HepG2 (cell line): ENCODE measurements at regions not wholly inside any gene's neighbourhood (a gene's known extent, or its start where the extent isn't known, plus 50 kb on each side); places are given as distances from the start of the nearest gene placed in this dataset.

Source experiments
- ATAC-seq: fragments of 200-7000 bp; cut with Tn5 transposase; 3 replicates; pipeline ENCODE4 v1.9.1; 2020; ENCODE audit warnings: mild to moderate bottlenecking, moderate library complexity
- BruUV-seq: library from RNA; stranded (reverse); fragments of 400-500 nt; replicated peaks from 2 replicates; lab custom pipeline; 2021; lab: Mats Ljungman, UMichigan
- CTCF ChIA-PET: fragments of 300-600 bp; formaldehyde crosslinking; extraction: SDS; loops from one replicate; lab custom pipeline; 2021; ENCODE audit warnings: low total read pairs, inconsistent platforms, low intra/inter-chr PET ratio; lab: Yijun Ruan, JAX
- POLR2A ChIA-PET: fragments of 350-600 bp; sonication (Branson Sonifier 250); formaldehyde crosslinking; loops from one replicate; lab custom pipeline; 2020; ENCODE audit warnings: antibody characterized with exemption, inconsistent platforms; lab: Yijun Ruan, JAX
- DNase-seq: peaks from one replicate; pipeline ENCODE4 v3.0.0-alpha.2; 2015; ENCODE audit warnings: low spot score
- FAIRE-seq: peaks from 3 replicates; lab custom pipeline; 2011; peaks lifted over from hg19 to GRCh38; lab: Jason Lieb, UNC
- H2AFZ ChIP-seq: one replicate; pipeline ENCODE4 v1.6.1; 2011; ENCODE audit warnings: low read length, inconsistent platforms
- H3K27ac ChIP-seq: fragments of 300-600 bp; 3 replicates; pipeline ENCODE4 v1.8.0; 2011; ENCODE audit warnings: mixed run types, mild to moderate bottlenecking, mixed read lengths, low read length, inconsistent platforms; ENCODE audit not compliant: insufficient read depth; ENCODE audit errors: extremely low read length
- H3K27me3 ChIP-seq, 2 experiments: fragments of 200-600 bp in 1 of 2; 2 replicates in 1 of 2; 3 replicates in 1 of 2; pipeline versions ENCODE4 v1.6.0 to v1.8.0; 2011; ENCODE audit warnings: low read length in 2 of 2, mild to moderate bottlenecking in 2 of 2, moderate library complexity in 2 of 2, inconsistent platforms in 1 of 2; ENCODE audit not compliant: insufficient read depth in 2 of 2, control insufficient read depth in 1 of 2
- H3K36me3 ChIP-seq, 2 experiments: fragments of 200-600 bp in 1 of 2; replicated peaks in 1 of 2; 2 replicates in 1 of 2; 3 replicates in 1 of 2; pipeline versions ENCODE4 v1.5.1 to v1.8.0; 2011; ENCODE audit warnings: low read length in 2 of 2, inconsistent platforms in 1 of 2; ENCODE audit not compliant: insufficient read depth in 2 of 2, control insufficient read depth in 1 of 2
- H3K4me1 ChIP-seq: 2 replicates; pipeline ENCODE4 v1.5.1; 2012; ENCODE audit warnings: low read length, inconsistent platforms; ENCODE audit not compliant: insufficient read depth
- H3K4me2 ChIP-seq: 2 replicates; pipeline ENCODE4 v1.6.0; 2011; ENCODE audit warnings: low read depth, low read length, inconsistent platforms
- H3K4me3 ChIP-seq, 3 experiments: fragments of 200-600 bp in 1 of 3; sonication (generic), shearing (Covaris generic) in 1 of 3; replicated peaks in 1 of 3; 2 replicates each; pipeline ENCODE4 v1.5.1; 2011 to 2016; ENCODE audit warnings: low read length in 3 of 3, inconsistent platforms in 2 of 3, low read depth in 2 of 3, mild to moderate bottlenecking in 2 of 3, control low read depth in 1 of 3, mixed read lengths in 1 of 3; ENCODE audit not compliant: insufficient read depth in 1 of 3
- H3K79me2 ChIP-seq: one replicate; pipeline ENCODE4 v1.6.1; 2011; ENCODE audit warnings: low read length, inconsistent platforms; ENCODE audit not compliant: insufficient read depth
- H3K9ac ChIP-seq: 2 replicates; pipeline ENCODE4 v1.6.0; 2011; ENCODE audit warnings: mild to moderate bottlenecking, low read depth, low read length, inconsistent platforms; ENCODE audit not compliant: insufficient read depth
- H3K9me3 ChIP-seq: 2 replicates; pipeline ENCODE4 v1.5.1; 2012; ENCODE audit warnings: mild to moderate bottlenecking, low read length
- H4K20me1 ChIP-seq: 2 replicates; pipeline ENCODE4 v1.6.0; 2011; ENCODE audit warnings: inconsistent platforms, mild to moderate bottlenecking, low read length, moderate library complexity; ENCODE audit not compliant: insufficient read depth
- FOXJ3 ChIP-seq: sonication (generic); formaldehyde crosslinking; IDR thresholded peaks from 2 replicates; pipeline ENCODE4 v1.4.0; 2020; ENCODE audit warnings: missing genetic modification reagents, mild to moderate bottlenecking, borderline replicate concordance
- ISX ChIP-seq: sonication (generic); formaldehyde crosslinking; conservative IDR thresholded peaks from 2 replicates; pipeline ENCODE4 v1.5.0; 2020; ENCODE audit warnings: missing genetic modification reagents
- PAF1 ChIP-seq: IDR thresholded peaks from 2 replicates; pipeline ENCODE4 v1.6.1; 2016; ENCODE audit warnings: missing genetic modification reagents, missing compliant biosample characterization
- ZBTB21 ChIP-seq: sonication (generic); formaldehyde crosslinking; IDR thresholded peaks from 2 replicates; pipeline ENCODE4 v1.4.0; 2020; ENCODE audit warnings: missing genetic modification reagents
- ZBTB3 ChIP-seq: sonication (generic); formaldehyde crosslinking; IDR thresholded peaks from 2 replicates; pipeline ENCODE4 v1.4.0; 2020; ENCODE audit warnings: low read depth, mild to moderate bottlenecking, moderate library complexity, missing genetic modification reagents, borderline replicate concordance
- ZNF572 ChIP-seq: sonication (generic); formaldehyde crosslinking; IDR thresholded peaks from 2 replicates; pipeline ENCODE4 v1.5.1; 2020; ENCODE audit warnings: mild to moderate bottlenecking, missing genetic modification reagents
- ZNF670 ChIP-seq: sonication (generic); formaldehyde crosslinking; IDR thresholded peaks from 2 replicates; pipeline ENCODE4 v1.8.0; 2022; ENCODE audit warnings: mild to moderate bottlenecking, missing genetic modification reagents, borderline replicate concordance
- WGBS: methylation state at CpG from one replicate; pipeline ENCODE4 v1.1.6; 2017; ENCODE audit warnings: low lambda C conversion rate; 5-methylcytosine and 5-hydroxymethylcytosine counted together
- in situ Hi-C: cut with HindIII; loops from 2 replicates; pipeline ENCODE4 v1.10.0; 2017; ENCODE audit warnings: low pct_unique_long_range_greater_than_20kb; ENCODE audit not compliant: extremely low pct_ligation_motif_present
- intact Hi-C: fragments of 100-400 bp; cut with micrococcal nuclease; formaldehyde crosslinking; loops from one replicate; pipeline ENCODE4 v1.10.0; 2022; ENCODE audit not compliant: unreplicated experiment
- TF ChIP-seq, protein P1 (sequence below): sonication (generic); formaldehyde crosslinking; IDR thresholded peaks from 2 replicates; pipeline ENCODE4 v1.5.1; 2020; ENCODE audit warnings: missing genetic modification reagents, mild to moderate bottlenecking, borderline replicate concordance
- TF ChIP-seq, protein P2 (sequence below): sonication (generic); formaldehyde crosslinking; conservative IDR thresholded peaks from 2 replicates; pipeline ENCODE4 v1.8.0; 2022; ENCODE audit warnings: low read depth, missing genetic modification reagents

DNA sequence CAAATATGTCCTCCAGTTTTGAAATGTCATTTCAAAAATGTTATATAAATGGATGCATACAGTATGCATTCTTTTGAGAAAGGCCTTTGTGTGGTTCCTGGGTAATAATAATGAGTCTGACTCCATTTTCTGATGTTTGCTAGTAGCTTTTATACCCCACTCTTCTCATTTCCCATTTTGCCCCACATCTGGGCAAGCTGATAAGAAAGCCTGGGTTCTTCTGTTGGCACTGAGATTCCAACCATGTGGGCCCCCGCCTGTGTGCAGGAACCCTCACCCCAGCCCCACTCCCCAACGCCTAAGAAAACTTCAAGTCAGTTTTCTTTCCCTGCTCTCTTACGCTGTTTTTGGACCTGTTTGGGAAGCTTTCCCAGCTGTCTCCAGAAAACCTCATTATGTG lies 89.4 kb downstream of the SNX18 start:
- BruUV-seq: no TSS peak
- ATAC-seq (no peak), DNase-seq (no peak), FAIRE-seq (no peak)
- CTCF ChIA-PET: no interaction called here
- in situ Hi-C loops (no loop called here), intact Hi-C loops (no loop called here)
- H3K4me1 ChIP-seq: no peaks in the 10 kb centered on the region
- TF ChIP-seq FOXJ3 (CRISPR knock-in tag) (no peak), PAF1 (CRISPR knock-in tag) (no peak), ZNF572 (no peak), ZBTB3 (CRISPR knock-in tag) (no peak), ISX (CRISPR knock-in tag) (no peak), ZNF670 (CRISPR knock-in tag) (no peak), ZBTB21 (CRISPR knock-in tag) (no peak)
- TF ChIP-seq, protein P1, sequence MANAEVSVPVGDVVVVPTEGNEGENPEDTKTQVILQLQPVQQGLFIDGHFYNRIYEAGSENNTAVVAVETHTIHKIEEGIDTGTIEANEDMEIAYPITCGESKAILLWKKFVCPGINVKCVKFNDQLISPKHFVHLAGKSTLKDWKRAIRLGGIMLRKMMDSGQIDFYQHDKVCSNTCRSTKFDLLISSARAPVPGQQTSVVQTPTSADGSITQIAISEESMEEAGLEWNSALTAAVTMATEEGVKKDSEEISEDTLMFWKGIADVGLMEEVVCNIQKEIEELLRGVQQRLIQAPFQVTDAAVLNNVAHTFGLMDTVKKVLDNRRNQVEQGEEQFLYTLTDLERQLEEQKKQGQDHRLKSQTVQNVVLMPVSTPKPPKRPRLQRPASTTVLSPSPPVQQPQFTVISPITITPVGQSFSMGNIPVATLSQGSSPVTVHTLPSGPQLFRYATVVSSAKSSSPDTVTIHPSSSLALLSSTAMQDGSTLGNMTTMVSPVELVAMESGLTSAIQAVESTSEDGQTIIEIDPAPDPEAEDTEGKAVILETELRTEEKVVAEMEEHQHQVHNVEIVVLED (CRISPR knock-in tag): no peak
- TF ChIP-seq, protein P2, sequence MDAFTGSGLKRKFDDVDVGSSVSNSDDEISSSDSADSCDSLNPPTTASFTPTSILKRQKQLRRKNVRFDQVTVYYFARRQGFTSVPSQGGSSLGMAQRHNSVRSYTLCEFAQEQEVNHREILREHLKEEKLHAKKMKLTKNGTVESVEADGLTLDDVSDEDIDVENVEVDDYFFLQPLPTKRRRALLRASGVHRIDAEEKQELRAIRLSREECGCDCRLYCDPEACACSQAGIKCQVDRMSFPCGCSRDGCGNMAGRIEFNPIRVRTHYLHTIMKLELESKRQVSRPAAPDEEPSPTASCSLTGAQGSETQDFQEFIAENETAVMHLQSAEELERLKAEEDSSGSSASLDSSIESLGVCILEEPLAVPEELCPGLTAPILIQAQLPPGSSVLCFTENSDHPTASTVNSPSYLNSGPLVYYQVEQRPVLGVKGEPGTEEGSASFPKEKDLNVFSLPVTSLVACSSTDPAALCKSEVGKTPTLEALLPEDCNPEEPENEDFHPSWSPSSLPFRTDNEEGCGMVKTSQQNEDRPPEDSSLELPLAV (CRISPR knock-in tag): no peak
- 40% methylated on average over 3 of the region's 3 CpGs for WGBS
- no peak overlapping the region for H3K4me3 ChIP-seq
- H3K9me3 ChIP-seq: no peaks in the 10 kb centered on the region
- no peak overlapping the region for H3K4me2 ChIP-seq
- no peak overlapping the region for H2AFZ ChIP-seq
- no peak overlapping the region for H3K9ac ChIP-seq
- no peaks in the 10 kb centered on the region for H3K79me2 ChIP-seq
- H3K27me3 ChIP-seq: no peaks in the 10 kb centered on the region
- H4K20me1 ChIP-seq: no peaks in the 10 kb centered on the region
- H3K27ac ChIP-seq: no peak overlapping the region
- no peaks in the 10 kb centered on the region for H3K36me3 ChIP-seq
- POLR2A ChIA-PET: no interaction called here
